ENCODE measurements at regions not wholly inside any gene's neighbourhood (a gene's known extent, or its start where the extent isn't known, plus 50 kb on each side); places are given as distances from the start of the nearest gene placed in this dataset.

DNA sequence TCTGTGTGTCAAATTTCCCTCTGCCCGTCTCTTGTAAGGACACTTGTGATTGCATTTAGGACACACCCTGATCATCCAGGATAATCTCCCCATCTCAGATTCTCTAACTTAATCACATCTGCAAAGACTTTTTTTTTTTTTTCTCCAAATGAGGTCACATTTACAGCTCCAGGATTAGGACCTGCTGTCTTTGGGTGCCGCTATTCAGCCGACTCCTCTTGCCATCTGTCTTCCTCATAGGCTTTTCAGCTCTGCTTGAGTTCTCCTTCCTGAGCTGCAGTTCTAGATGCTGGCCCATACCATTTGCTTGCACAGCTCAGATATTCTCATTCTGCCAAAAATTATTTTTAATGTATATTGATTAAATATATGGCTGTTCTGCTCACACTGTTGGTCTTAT lies 94.3 kb upstream of the TLE3 start:
- no peak for DNase-seq

DNA sequence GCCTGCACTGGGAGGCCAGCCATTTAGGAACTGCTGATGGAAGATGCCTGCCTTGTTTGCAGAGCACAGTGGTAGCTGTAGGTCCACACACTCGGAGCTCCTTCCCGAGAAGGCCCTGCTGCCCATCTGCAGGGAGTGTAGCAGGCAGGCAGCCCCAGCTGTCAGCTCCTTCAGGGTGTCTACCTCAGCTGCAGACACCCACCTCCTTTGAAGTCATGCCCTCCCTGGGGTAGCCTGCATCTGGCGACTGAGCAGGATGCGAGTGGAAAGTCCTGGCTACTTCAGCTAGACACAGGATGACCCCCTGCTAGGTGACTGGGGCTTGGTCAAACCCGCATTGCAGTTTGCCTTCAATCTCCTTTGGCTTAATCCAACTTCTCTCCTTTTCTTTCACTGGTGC lies 93.2 kb upstream of the TLE3 start:
- DNase-seq: no peak

DNA sequence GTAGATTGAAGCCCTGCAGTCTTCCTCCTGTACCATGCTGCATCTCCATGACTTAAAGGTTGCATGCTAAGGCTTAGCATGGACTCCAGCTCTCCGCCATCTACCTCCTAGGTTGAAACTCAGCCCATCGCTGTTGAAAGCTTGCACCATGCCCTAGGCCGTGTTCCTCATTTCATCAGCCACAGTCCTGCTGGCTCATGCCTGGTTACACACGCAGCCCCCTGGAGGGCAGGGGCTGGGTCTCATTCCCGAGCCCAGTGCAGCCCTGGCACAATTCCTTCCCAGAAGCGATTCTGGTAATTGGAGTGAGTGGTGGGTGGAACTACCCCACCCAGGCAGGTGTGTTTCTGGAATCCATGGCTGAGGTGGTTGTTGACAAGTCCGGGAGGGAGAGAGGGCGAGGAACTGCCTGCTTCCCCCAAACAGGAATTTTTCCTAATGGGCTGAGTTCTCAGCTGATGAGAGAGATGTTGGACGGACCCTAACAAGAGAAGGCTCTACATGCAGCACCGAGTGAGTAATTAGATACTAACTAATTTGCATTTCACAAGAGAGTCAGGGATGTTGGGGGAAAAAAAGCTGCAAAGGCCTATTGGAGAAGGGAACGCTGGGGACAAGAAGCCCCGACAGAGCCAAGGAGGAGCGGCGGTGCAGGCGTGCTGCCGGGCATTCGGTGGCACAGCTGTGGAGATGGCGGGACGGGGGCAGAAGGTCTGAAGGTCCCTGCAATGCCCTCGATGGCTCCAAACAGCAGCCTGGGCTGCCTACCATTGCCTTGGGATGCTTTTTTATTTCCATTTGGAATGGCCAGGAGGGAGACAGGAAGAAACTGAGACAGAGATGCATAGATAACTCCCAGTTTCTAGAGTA lies 92.3 kb upstream of the TLE3 start:
- no peak for DNase-seq

DNA sequence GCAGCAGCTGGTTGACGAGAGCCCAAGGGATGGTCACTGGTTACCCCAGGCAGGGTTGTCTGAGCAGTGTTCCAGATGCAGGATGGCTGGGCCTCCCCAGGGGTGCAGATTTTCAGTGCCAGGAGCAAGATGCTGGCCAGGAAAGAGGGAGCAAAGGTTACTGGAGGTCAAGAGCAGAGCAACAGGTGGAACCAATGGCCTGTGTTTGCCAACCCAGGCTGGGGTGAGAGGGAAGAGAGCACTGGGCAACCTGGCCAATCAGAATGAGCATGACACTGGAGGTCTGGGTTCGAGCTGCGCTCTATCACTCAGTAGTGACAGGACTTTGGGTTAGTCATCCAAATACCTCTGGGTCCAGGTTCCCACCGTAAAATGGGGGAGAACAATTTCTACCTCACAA lies 90.6 kb upstream of the TLE3 start:
- no peak for DNase-seq

DNA sequence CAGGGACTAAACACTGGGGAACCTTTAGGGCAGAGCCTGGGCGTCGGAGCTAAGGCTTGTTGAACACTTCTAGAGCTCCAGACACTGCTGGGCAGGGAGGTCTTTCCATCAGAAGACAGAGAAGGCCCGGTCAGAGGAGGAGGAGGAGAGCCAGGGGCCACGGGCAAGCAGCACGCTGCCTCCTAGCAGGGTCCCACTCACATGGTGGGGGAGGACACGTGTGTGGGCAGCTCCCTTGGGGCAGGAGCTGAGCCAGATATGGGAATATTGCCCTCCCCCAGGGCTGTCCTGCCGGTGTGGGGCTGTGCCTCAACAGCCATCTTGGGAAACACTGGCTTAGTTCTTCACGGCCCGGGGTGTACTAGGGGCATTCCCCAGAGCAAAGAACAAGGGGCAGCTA lies 89.6 kb upstream of the TLE3 start:
- no peak for DNase-seq

DNA sequence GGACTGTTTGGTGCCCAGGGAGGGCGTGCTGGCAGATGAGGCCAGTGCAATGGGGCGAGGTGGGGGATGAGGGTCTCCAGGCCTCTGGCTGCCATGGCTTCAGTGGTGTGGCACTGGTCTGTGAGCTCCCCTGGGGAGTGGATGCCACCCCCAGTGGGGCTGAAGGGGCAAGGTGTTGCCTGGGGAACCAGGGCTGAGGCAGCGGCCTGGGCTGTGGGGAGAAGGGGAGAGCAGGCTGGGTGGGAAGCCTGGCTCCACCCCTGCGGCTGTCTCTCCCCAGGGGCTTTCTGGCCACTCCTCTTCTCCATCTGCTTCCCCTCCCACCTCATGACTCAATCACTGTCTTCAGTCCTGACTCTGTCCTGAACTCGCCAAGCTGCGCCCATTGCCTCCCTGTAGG lies 88.4 kb upstream of the TLE3 start:
- DNase-seq: no peak

DNA sequence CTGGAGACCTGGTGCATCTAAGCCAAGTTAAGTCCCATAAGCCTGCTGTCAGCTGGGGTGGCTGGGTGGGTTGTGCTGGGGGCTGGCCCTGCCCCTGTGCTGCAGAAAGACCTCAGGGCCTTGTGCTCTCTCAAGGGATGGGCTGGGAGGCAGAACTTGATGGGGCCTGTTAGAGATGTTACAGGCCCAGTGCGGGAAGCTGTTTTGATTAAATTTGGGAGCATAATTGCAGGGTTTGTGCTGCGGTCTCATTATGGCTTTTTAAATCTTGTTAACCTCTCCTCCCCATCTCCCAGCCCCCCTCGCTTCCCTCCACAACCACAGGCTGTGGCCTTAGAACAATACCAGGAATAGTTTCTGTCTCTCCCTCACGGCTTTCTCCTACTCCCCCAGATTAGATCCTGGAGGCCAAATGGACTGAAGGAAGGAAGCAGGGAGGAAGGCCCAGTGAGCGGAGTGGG lies 87.6 kb upstream of the TLE3 start:
- DNase-seq: no peak

DNA sequence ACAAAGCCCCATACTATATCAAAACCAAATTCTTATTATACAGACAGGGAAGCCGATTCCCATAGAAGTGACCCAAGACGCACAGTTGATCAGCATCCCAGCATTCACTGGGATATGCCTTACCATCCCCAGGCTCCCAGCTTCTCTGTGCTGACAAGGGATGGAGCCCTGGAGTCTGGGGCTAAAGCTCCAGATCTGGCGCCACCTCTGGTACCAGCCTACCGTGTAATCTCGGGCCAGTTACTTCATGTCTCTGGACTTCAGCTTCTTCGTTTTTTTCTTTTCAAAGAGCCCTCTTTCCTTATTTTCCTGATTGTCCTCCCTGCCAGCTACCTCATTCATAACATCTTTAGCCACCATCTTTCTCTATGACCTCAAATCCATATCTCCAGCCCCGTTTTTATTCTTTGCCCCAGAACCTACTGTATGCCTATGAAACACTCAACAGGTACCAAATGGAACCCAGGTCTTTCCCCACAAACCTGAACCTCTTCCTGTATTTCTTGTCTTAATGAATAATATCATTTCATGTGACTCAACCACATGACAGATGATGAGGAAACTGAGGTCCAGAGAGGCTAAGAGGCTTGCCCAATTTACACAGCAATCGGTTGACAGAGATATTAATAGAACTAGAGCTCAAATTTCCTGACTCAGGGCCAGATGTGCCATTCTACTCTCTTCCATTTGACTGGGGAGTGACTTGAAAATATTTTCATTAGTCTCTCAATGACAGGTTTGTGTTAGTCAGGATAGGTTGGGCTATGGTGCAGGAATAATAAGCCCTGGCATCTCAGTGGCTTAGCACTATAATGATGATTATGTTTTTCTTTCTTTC lies 85.4 kb upstream of the TLE3 start:
- no peak for DNase-seq

DNA sequence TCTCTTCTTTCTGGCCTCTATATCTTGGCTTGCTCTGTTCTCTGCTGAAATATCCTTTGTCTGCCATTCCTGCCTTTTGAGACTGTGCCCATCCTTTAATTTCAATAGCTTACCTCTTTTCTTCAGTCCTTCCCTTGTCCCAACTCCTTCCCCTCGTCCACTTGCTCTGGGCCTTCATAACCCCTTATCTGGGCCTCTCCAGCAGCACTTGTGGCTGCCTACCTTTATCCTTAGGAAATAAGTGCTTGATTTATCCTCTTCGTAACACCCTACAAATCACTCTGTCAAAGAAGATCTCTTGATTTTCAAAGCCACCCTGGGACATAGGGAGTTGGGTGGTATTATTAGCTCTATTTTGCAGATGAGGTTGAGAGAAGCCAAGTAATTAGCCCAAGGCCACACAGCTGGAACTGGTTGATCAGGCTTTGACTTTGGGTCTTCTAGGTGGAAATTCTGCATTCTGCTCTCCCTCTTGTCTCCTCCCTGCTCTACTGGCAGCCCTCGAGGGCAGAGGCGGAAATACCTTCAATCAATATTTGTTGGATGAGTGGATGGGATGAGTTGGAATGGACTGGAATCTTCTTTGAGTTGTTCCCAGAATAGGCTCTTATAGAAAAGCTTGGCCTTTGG lies 84.0 kb upstream of the TLE3 start:
- DNase-seq: no peak

DNA sequence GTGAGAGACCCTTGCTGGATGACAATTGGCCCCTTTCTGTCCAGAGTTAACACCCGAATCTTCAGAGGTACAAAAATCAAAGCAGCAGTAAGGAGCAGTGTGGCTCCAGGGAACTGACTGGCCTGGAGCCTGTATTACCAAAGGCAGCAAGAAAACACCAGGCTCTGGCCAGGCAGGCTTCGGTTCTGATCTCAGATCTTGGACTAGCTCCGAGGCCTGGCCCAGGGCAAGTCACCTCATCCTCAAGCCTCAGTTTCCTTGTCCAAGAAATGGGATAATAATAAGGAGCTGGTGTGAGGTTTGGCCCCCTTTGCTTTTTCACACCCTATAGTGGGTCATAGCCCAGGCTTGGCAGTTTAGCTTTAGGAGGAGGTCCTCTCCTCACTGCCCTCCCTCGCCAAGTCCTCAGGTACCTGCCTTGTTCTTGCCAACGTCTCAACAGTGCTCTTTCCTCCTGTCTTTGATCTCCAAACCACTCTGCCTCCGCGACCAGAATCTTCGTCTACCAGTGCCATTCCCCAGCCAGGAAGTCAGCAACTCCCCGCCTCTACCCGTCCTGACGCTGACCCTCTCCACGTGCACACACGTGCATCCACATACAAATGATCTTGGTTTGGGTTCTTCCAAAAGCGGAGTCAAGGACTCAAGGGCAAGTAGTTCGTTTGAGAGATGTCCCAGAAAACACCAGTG lies 82.6 kb upstream of the TLE3 start:
- no peak for DNase-seq

DNA sequence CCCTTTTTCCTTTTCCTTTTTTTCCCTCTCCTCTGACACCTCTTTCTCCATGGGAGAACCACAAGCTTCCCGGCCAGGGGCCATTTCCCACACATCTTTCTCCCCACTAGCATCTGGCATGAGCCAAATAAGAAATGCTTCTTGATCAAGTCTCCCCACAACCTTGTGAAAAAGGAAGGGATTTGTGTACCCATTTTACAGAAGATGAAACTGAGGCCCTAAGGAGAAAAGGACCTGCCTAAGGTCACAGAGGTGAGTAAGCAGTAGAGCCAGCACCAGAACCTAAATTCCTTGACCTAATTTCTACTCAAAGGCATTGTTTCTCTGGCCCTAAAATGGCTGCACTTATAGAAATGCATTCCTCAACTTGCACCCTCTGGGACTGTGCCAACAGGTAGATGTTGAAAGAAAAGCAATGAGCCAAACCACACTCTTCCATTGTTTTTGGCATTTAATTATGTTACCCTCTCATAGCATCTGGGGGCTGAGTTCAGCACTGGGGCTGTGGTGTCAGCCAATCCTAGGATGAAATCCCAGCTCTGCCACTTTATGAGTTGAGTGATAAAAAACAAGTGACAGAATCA lies 81.7 kb upstream of the TLE3 start:
- DNase-seq: no peak

DNA sequence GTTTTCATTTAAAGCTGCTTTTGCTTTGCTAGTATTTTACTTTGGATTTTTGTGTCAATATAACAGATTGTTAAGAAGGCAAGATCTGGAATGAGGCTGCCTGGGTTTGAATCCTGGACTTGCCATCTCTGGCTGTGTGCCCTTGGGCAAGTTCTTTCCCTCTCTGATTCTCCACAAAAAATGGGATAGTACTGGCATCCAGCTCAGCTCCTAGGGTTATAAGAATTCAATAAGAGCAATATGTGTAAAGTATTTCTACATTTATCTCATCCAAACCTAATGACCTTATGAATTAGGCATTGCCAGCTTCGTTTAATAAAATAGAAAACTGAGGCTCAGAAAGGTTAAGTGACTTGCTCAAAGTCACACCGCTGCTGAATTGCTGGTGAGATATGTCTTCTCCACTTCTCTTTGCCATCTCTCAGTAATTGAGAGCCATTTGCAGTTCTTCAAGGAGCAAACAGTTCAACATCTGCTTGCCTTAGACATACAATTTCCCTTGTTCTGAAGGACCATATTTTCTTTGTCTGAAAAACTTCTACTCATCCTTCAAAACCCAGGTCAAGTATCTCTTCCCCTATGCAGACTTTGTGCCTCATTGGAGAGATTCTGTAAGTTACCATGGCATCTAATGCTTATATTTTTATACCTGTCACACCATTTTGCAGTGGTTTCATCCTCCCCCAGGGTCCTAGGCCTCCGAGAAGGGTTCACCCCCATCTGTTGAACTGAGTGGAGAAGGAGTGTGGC lies 80.8 kb upstream of the TLE3 start:
- no peak for DNase-seq

DNA sequence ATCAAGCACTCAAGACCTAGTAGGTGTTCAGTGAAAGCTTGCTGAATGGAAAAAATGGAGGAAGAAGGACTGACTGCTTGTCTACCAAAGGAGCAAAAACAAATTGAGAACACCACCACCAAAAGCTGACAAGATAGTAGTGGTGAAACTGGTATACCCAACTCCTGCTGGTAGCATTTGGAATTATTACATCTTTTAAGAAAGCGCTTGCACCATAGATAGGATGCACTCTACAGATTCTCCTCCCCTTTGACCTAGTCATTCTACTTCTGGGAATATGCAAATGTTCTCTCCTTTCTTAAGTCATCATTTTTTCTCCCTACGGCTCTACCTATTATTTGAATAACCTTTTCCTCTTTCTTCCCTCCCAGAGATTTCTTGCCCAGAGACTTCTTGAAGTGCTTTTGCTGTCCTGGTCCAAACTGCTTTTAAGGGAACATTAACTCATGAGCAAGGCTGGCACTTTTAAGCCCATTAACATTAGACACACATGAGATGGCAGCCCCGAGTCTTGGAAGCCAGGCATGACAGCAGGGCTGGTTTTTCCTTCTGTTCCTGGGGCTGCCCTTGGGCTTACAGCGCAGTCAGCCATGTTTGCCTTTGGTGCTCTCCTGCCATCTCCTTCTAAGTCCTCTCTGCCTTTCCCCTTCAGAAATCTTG lies 75.0 kb upstream of the TLE3 start:
- no peak for DNase-seq

DNA sequence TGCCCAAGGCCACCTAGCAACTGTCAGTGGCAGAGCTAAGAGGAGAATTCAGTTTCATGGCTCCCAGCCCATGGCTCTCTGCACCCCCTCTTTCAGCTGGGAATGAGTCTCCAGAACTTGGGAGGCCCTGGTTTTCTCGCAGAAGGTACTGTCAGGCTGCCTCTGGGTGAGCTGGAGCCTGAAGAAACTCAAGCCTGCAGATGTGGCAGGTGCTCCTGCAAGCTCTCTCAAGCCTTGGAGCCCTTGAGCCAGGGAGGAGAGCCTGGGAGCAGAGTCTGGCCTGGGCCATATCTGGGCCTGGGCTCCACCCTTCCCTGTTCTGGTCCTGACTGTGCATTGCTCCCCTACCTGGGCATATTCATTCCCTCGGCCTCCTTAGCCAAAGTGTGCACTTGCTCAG lies 74.4 kb upstream of the TLE3 start:
- DNase-seq: no peak

DNA sequence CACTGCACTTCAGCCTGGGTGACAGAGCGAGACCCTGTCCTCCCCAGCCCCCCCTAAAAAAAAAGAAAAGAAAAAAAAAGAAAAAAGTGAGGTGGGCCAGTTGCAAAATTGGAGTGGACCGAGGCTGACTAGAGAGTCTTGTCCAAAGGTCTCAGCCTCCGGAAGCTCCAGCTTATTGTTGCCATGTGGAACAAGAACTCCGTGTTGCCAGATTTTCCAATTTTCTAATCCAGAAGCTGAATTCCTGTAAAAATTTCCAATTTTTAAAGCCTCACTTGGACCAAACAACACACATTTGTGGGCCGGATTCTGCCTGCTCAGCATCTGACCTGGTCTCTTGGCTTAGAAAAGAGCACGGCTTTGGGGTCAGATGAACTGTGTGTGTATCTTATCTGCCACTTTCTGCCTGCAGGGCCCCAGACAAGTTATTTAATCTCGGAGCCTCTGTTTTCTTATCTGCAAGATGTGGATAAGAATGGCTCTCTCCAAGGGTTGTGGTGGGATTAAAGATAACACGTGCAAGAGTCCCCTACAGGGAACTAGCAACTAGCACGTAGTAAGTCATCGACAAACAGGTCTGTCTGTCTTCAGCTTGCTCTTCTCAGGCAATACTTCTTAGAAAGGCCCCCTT lies 73.7 kb upstream of the TLE3 start:
- DNase-seq: no peak

DNA sequence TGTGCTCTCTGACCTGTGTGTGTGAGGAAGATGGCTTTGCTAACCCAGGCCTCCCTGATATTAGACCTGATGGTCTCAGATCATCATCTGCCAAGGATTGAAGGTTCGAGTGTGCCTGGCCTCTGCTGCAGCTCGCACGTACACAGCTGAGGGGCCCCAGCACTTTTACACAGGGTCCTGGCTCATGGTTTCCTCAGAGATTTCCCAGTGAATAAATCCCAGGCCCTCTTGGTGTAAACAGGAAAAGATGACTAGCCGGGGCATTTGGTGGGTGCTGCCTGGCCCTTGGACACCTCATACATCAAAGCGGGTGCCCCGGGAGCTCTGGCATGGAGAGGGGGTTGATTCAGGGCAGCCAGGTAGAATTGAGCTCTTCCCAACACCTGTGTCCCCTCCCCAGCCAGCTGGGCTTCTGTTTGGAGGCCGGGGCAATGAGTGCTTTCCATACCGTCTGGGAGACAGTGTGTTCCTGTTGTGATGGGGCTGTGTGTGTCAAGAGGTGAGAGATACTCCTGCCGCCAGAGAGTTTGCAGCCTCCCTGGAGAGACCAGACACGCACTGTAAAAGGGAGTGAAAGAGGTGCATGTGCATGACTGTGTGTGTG lies 72.5 kb upstream of the TLE3 start:
- no peak for DNase-seq

DNA sequence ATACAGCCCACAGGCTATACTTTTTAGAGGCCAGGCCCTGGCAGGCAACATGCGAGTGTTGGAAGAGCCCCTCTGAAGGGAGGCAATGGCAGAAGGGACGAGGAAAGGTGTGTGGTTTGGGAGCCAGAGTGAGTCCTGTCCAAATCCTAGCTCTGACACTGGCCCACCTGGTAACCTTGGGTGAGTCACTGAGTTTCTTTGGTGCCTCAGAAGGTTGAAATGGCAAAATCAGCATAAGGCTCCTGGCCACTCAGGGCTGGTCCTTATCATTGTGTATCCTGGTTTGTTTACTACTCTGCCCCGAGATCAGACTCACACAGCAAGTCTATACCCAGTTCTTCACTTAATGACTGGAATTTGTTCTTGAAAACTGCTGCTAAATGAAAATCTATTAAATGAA lies 71.4 kb upstream of the TLE3 start:
- no peak for DNase-seq

DNA sequence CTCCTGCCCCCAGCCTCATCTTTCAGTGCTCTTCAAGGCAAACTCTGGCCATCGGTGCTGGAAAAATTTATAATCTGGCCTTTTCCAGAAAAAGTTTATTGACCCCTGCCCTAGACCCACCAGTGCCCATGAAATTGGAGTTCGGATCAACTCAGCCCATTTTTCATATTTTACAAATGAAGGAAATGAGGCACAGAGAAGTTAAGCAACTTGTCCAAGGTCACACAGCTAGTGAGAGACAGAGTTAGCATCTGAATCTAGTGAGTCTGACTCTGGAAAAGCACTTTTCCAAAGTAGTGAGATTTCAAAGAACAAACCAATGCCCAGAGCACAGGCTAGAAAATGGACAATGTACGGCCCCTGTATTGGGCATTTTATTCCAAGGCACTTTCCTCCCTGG lies 69.4 kb upstream of the TLE3 start:
- no peak for DNase-seq

DNA sequence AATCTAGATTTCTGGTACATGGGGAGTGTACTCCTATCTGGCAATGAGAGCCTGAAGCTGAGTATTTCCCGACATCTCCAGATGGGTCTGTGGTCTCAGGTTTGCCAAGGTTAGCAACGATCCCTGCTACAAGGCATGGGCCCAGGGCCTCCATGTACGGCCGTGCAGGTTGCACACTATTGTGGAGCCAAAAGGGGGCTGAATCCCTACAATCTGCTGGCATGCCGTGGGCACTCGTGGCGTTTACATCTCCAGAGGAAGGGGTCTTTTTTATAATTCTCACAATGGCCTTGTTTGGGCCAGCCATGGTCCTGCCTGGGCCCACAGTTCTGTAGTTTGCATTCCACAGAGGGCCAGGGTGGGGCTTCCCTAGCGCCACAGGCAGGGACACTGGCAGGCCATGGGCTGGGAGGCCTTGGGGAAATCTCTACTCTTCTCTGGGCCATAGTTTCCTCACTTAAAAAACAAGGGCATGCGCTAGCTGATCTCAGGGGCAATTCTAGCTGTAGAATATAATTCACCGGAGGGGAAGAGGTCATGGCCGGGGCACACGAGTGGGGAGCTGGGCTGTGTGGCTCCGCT lies 68.9 kb upstream of the TLE3 start:
- DNase-seq: no peak

DNA sequence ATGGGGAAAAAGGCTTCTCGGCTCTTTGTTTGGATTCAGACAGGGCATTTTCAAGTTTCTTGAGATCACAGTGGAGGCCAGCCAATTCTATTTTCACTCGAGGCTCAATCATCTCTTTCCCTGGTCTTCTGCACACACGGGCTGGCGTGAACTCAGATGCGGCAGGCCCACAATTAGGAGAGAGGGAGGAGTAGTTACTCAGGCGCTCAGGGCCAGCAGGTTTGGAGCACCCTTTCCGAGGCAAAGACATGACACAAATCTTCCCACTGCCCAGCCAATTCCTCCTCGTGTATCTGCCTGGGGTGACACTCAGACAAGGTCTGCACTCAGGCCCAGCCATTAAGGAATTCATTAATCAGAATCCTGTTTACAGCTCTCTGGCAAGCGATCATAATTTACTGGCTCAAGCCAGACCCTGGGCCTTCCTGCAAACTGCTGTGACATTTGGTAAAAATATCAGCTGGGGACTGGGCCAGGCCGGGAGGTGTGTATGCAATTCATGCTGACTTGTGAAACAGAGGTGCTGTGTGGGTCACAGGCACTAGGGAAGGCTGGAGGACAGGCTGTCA lies 68.1 kb upstream of the TLE3 start:
- DNase-seq: no peak
